GM18519 (cell line): ENCODE measurements at regions not wholly inside any gene's neighbourhood (a gene's known extent, or its start where the extent isn't known, plus 50 kb on each side); places are given as distances from the start of the nearest gene placed in this dataset.

Source experiments
- ATAC-seq: cut with Tn5 transposase; IDR thresholded peaks from one replicate; pipeline ENCODE4 v1.9.1; 2021; ENCODE audit warnings: mild to moderate bottlenecking, moderate library complexity; ENCODE audit not compliant: unreplicated experiment, low FRiP score

GRCh38 chr13:33454844-33455705 is 169.5 kb upstream of the STARD13 start:
- no peak for ATAC-seq

- ATAC-seq, result no peak
Observed at GRCh38 chr13:33459702-33460101, 174.1 kb upstream of the STARD13 start.

- ATAC-seq, result no peak
Observed at GRCh38 chr13:33462109-33462508, 176.6 kb upstream of the STARD13 start.

GRCh38 chr13:33464345-33464744 is 178.8 kb upstream of the STARD13 start:
- ATAC-seq, result no peak

GRCh38 chr13:33466262-33466661 is 180.7 kb upstream of the STARD13 start:
- no peak for ATAC-seq

GRCh38 chr13:33467556-33467955 is 182.0 kb upstream of the STARD13 start:
- ATAC-seq, result no peak

- ATAC-seq, result no peak
Observed at GRCh38 chr13:33471204-33471603, 185.6 kb upstream of the STARD13 start.

GRCh38 chr13:33472446-33472845 is 186.9 kb upstream of the STARD13 start:
- no peak for ATAC-seq

- ATAC-seq, result no peak
Observed at GRCh38 chr13:33479105-33479504, 193.6 kb upstream of the STARD13 start.

GRCh38 chr13:33480561-33480960 is 195.0 kb upstream of the STARD13 start:
- ATAC-seq, result no peak

- no peak for ATAC-seq
Observed at GRCh38 chr13:33483471-33483870, 197.9 kb upstream of the STARD13 start.

- no peak for ATAC-seq
Observed at GRCh38 chr13:33485247-33485646, 199.7 kb upstream of the STARD13 start.

- ATAC-seq, result no peak
Observed at GRCh38 chr13:33487575-33488243, 202.2 kb upstream of the STARD13 start.

- no peak for ATAC-seq
Observed at GRCh38 chr13:33489563-33489962, 204.0 kb upstream of the STARD13 start.

- ATAC-seq, result no peak
Observed at GRCh38 chr13:33490461-33491327, 205.1 kb upstream of the STARD13 start.

- ATAC-seq, result no peak
Observed at GRCh38 chr13:33493672-33494365, 208.3 kb upstream of the STARD13 start.

GRCh38 chr13:33494596-33495204 is 209.1 kb upstream of the STARD13 start:
- no peak for ATAC-seq

- ATAC-seq, result no peak
Observed at GRCh38 chr13:33496336-33496735, 210.8 kb upstream of the STARD13 start.

- no peak for ATAC-seq
Observed at GRCh38 chr13:33497146-33497845, 211.7 kb upstream of the STARD13 start.
